HFFc6 (cell line): ENCODE measurements at regions not wholly inside any gene's neighbourhood (a gene's known extent, or its start where the extent isn't known, plus 50 kb on each side); places are given as distances from the start of the nearest gene placed in this dataset.

Source experiments
- DNase-seq: peaks from one replicate; pipeline ENCODE4 v3.0.0-alpha.2; 2018
- H3K27ac Mint-ChIP-seq: 2 replicates; pipeline ENCODE4 v1.8.0; 2020; ENCODE audit warnings: mild to moderate bottlenecking, mixed read lengths
- H3K27me3 Mint-ChIP-seq: 2 replicates; pipeline ENCODE4 v1.8.0; 2021; ENCODE audit warnings: mild to moderate bottlenecking, moderate library complexity, mixed read lengths; ENCODE audit not compliant: insufficient read depth
- H3K36me3 Mint-ChIP-seq: 2 replicates; pipeline ENCODE4 v1.8.0; 2021; ENCODE audit warnings: low read depth, mixed read lengths
- H3K4me1 Mint-ChIP-seq: 2 replicates; pipeline ENCODE4 v1.8.0; 2020; ENCODE audit warnings: low read depth, mixed read lengths
- H3K4me3 Mint-ChIP-seq: 2 replicates; pipeline ENCODE4 v1.8.0; 2020; ENCODE audit warnings: mild to moderate bottlenecking, moderate library complexity, mixed read lengths
- H3K9me3 Mint-ChIP-seq: 2 replicates; pipeline ENCODE4 v1.8.0; 2020; ENCODE audit warnings: mild to moderate bottlenecking, mixed read lengths
- TF ChIP-seq, protein P1 (sequence below): fragments of 200-600 bp; sonication (generic); IDR thresholded peaks from 2 replicates; pipeline ENCODE4 v1.5.0; 2021; ENCODE audit warnings: antibody characterized with exemption, mild to moderate bottlenecking

DNA sequence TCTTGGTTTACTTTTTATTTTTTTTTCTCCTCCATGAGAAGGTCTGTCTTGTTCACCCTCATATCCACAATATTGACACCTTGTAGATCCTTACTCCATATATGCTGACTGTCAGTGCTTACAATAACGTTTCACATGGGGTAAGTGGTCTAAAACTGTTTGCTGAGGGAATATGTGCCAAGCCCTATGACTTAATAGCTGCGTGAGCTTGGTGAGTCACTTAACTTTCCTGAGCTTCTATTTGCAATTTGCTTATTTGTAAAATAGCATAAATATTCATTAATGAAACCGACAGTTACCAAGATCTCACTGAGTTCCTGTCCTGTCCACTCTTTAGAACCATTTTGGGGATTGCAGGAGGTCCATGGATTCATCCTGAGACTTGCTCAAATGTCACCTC lies 190.7 kb downstream of the CCT6B start:
- H3K27me3 Mint-ChIP-seq, result no peaks in the 10 kb centered on the region
- H3K9me3 Mint-ChIP-seq, result peaks cover 45% of the 10 kb centered on the region
- no peak overlapping the region for H3K27ac Mint-ChIP-seq
- no peak for DNase-seq
- TF ChIP-seq, protein P1, sequence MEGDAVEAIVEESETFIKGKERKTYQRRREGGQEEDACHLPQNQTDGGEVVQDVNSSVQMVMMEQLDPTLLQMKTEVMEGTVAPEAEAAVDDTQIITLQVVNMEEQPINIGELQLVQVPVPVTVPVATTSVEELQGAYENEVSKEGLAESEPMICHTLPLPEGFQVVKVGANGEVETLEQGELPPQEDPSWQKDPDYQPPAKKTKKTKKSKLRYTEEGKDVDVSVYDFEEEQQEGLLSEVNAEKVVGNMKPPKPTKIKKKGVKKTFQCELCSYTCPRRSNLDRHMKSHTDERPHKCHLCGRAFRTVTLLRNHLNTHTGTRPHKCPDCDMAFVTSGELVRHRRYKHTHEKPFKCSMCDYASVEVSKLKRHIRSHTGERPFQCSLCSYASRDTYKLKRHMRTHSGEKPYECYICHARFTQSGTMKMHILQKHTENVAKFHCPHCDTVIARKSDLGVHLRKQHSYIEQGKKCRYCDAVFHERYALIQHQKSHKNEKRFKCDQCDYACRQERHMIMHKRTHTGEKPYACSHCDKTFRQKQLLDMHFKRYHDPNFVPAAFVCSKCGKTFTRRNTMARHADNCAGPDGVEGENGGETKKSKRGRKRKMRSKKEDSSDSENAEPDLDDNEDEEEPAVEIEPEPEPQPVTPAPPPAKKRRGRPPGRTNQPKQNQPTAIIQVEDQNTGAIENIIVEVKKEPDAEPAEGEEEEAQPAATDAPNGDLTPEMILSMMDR, result no peak
- no peaks in the 10 kb centered on the region for H3K4me1 Mint-ChIP-seq
- H3K4me3 Mint-ChIP-seq, result no peak overlapping the region
- H3K36me3 Mint-ChIP-seq, result no peaks in the 10 kb centered on the region

DNA sequence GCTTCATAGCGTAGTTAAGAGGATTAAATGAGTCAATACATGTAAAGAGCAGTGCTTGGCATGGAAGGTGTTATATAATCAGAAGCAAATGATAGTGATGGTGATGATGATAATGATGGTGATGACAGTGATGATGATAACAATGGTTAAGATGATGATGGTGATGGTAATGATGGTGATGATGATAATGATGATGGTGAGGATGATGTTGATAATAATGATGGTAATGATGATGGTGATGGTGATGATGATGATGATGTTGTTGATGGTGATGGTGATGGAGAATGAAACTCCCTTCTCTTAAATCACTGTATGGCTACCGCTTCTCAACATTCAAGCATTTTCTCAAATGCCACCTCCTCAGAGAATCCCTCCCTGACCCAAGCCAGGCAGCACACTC lies 190.5 kb downstream of the TMEM132E start:
- no peaks in the 10 kb centered on the region for H3K36me3 Mint-ChIP-seq
- no peak for DNase-seq
- H3K27me3 Mint-ChIP-seq, result no peaks in the 10 kb centered on the region

DNA sequence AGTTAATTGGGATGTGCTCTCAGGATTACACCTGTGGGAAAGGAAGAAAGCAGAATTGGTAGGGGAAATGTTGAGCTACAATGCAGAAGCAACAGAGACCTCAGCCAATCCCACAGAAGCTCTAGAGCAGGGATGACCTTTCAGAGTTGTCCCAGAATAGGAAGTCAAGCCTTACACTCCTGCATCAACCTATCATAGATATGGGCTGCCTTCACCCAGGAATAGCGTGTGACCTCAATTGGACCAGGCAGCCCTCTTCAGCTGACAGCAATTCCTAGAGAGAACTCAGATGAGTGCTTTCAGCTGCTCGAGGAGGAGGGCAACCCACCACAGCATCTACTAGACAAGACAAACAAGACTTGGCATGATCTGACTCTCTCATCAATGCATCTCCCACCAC lies 189.7 kb downstream of the TMEM132E start:
- TF ChIP-seq, protein P1, result no peak
- Mint-ChIP-seq H3K27ac (no peak overlapping the region), H3K27me3 (no peaks in the 10 kb centered on the region), H3K9me3 (peaks cover 46% of the 10 kb centered on the region), H3K4me1 (no peaks in the 10 kb centered on the region), H3K4me3 (no peak overlapping the region), H3K36me3 (no peaks in the 10 kb centered on the region)
- no peak for DNase-seq

More for the DNA sequence above, 190.5 kb downstream of the TMEM132E start:
- TF ChIP-seq, protein P1, result no peak
- H3K27ac Mint-ChIP-seq, result no peak overlapping the region
- H3K9me3 Mint-ChIP-seq, result peaks cover 46% of the 10 kb centered on the region
- H3K4me3 Mint-ChIP-seq, result no peak overlapping the region
- H3K4me1 Mint-ChIP-seq, result no peaks in the 10 kb centered on the region

DNA sequence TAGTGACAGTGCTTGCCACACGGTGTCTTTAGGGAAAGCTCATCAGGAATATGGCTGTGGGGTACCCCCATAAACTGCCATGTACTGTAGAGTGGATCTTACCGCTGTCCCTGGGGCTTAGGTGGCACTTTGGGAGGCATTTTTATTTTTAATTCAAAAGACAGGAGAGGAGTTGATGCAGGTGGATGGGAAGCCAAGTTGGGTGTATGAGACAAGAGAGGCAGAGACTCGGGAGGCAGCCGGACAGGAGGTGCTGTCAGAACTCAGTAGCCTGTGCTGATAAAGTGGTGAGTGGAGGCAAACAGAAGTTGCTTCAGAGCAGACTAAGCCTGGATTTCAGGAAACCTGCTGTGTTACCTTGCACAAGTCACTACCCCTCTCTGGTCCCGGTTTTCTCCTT lies 185.9 kb downstream of the TMEM132E start:
- H3K9me3 Mint-ChIP-seq, result peaks cover 38% of the 10 kb centered on the region
- TF ChIP-seq, protein P1, result no peak
- no peak overlapping the region for H3K4me3 Mint-ChIP-seq
- DNase-seq, result no peak
- no peaks in the 10 kb centered on the region for H3K4me1 Mint-ChIP-seq
- H3K27me3 Mint-ChIP-seq, result no peaks in the 10 kb centered on the region
- H3K36me3 Mint-ChIP-seq, result no peaks in the 10 kb centered on the region
- no peak overlapping the region for H3K27ac Mint-ChIP-seq

DNA sequence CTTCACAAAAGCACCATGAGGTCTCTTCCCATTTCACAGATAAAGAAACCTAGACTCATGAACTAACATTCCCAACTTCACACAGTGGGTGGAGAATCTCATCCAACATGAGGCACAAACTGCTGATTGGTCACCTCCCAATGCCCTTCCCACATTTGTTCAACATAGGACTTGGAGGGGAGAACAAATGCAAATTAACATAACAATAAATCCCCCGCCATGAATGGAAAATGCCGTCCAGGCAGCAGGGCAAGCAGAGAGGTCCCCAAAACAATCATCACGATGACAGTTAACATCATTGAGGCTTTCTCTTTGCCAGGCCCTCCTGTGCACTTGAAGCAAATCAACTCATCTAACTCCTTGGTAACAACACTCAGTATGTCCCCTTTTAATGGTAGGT lies 185.3 kb downstream of the TMEM132E start:
- DNase-seq, result no peak
- TF ChIP-seq, protein P1, result no peak
- Mint-ChIP-seq H3K4me1 (no peaks in the 10 kb centered on the region), H3K27me3 (no peaks in the 10 kb centered on the region), H3K36me3 (no peaks in the 10 kb centered on the region), H3K27ac (no peak overlapping the region), H3K9me3 (peaks cover 43% of the 10 kb centered on the region), H3K4me3 (no peak overlapping the region)
